Ovary (tissue), 3 donors: ENCODE measurements at regions not wholly inside any gene's neighbourhood (a gene's known extent, or its start where the extent isn't known, plus 50 kb on each side); places are given as distances from the start of the nearest gene placed in this dataset.

ENCODE experiments used
- CTCF ChIP-seq, 3 donors: fragments of 450-650 bp in 2 of 3; fragments of 200-600 bp in 1 of 3; IDR thresholded peaks; one replicate each; pipeline versions ENCODE4 v1.5.1 to v1.8.0; 2016 to 2022; ENCODE audit warnings: antibody characterized with exemption in 3 of 3, mild to moderate bottlenecking in 1 of 3
- EP300 ChIP-seq: sonication (generic); formaldehyde crosslinking; IDR thresholded peaks from one replicate; pipeline ENCODE4 v1.6.1; 2017; ENCODE audit warnings: antibody characterized with exemption
- POLR2A ChIP-seq: fragments of 450-650 bp; IDR thresholded peaks from one replicate; pipeline ENCODE4 v1.6.1; 2017; ENCODE audit warnings: antibody characterized with exemption, mild to moderate bottlenecking, moderate library complexity
- donor health status: DM: no; HTN: no; CAD: no.

GRCh38 chr7:20870977-20871376 lies 84.3 kb upstream of the SP8 start:
- TF ChIP-seq CTCF (IDR thresholded peaks at IDR 0.05) = no peak
- TF ChIP-seq POLR2A = no peak
- TF ChIP-seq EP300 = no peak
